GM12878 (cell line): ENCODE measurements at regions not wholly inside any gene's neighbourhood (a gene's known extent, or its start where the extent isn't known, plus 50 kb on each side); places are given as distances from the start of the nearest gene placed in this dataset.

Experiments used
- CTCF ChIP-seq, 3 experiments: IDR thresholded peaks in 2 of 3; conservative IDR thresholded peaks in 1 of 3; 2 replicates each; pipeline ENCODE4 v1.5.1; 2011; ENCODE audit warnings: low read depth in 3 of 3, low read length in 3 of 3, mild to moderate bottlenecking in 3 of 3, control low read depth in 2 of 3, moderate library complexity in 2 of 3, inconsistent platforms in 1 of 3, mixed read lengths in 1 of 3; ENCODE audit not compliant: control insufficient read depth in 2 of 3, insufficient read depth in 1 of 3; ENCODE audit errors: extremely low read depth in 1 of 3
- ESRRA ChIP-seq: IDR thresholded peaks from 2 replicates; pipeline ENCODE4 v1.6.1; 2012; ENCODE audit warnings: mild to moderate bottlenecking, low read length, improper control_type of control experiment
- IKZF1 ChIP-seq: fragments of 450-650 bp; conservative IDR thresholded peaks from 2 replicates; pipeline ENCODE4 v1.6.1; 2017; ENCODE audit warnings: antibody characterized with exemption, mild to moderate bottlenecking
- KLF5 ChIP-seq: fragments of 450-650 bp; IDR thresholded peaks from 2 replicates; pipeline ENCODE4 v1.6.1; 2014; ENCODE audit warnings: mild to moderate bottlenecking; ENCODE audit not compliant: partially characterized antibody
- MYB ChIP-seq: fragments of 150-350 bp; IDR thresholded peaks from 2 replicates; pipeline ENCODE4 v1.6.1; 2014; ENCODE audit warnings: mild to moderate bottlenecking, low read depth, low read length, borderline replicate concordance
- NFIC ChIP-seq: IDR thresholded peaks from 2 replicates; pipeline ENCODE4 v1.6.1; 2012; ENCODE audit warnings: low read depth, mild to moderate bottlenecking, inconsistent platforms, low read length, moderate library complexity
- SREBF2 ChIP-seq: IDR thresholded peaks from 2 replicates; pipeline ENCODE4 v1.6.1; 2012; ENCODE audit warnings: mild to moderate bottlenecking, low read length
- TCF7 ChIP-seq: IDR thresholded peaks from 2 replicates; pipeline ENCODE4 v1.6.1; 2014; ENCODE audit warnings: antibody characterized with exemption, borderline replicate concordance
- ZBTB40 ChIP-seq: fragments of 450-650 bp; IDR thresholded peaks from 2 replicates; pipeline ENCODE4 v1.6.1; 2016; ENCODE audit warnings: mild to moderate bottlenecking, moderate library complexity, borderline replicate concordance

- TF ChIP-seq IKZF1 (no peak), MYB (no peak), TCF7 (no peak), CTCF (IDR thresholded peaks at IDR 0.05 in 2 of 3, conservative IDR thresholded peaks at IDR 0.05 in 1 of 3; ENCODE audit: control insufficient read depth in 2 of 3, extremely low read depth in 1 of 3, insufficient read depth in 1 of 3, low read depth in 3 of 3, low read length in 3 of 3) (no peak), KLF5 (no peak), ESRRA (no peak), SREBF2 (no peak), ZBTB40 (no peak), NFIC (no peak)
Measured at GRCh38 chr22:48188231-48188721, 1425.8 kb downstream of the TBC1D22A start.
